ENCODE measurements at regions not wholly inside any gene's neighbourhood (a gene's known extent, or its start where the extent isn't known, plus 50 kb on each side); places are given as distances from the start of the nearest gene placed in this dataset.
A peak's percentile ranks its signal among the peaks of the same experiment; 100 is the strongest.

GRCh38 chr5:33321026-33321425 lies 119.7 kb upstream of the TARS1 start:
- peak; percentile 100 for DNase-seq (ENCODE audit: low read depth in 2 of 2)

- no peak for DNase-seq (ENCODE audit: low read depth in 2 of 2)
Measured at GRCh38 chr5:33322632-33323031, 118.1 kb upstream of the TARS1 start.

GRCh38 chr5:33324667-33325307 lies 116.0 kb upstream of the TARS1 start:
- DNase-seq (ENCODE audit: low read depth in 2 of 2) = no peak

- no peak for DNase-seq (ENCODE audit: low read depth in 2 of 2)
Measured at GRCh38 chr5:33328818-33329217, 111.9 kb upstream of the TARS1 start.

- DNase-seq (ENCODE audit: low read depth in 2 of 2) = no peak
Measured at GRCh38 chr5:33329891-33330290, 110.9 kb upstream of the TARS1 start.

- no peak for DNase-seq (ENCODE audit: low read depth in 2 of 2)
Measured at GRCh38 chr5:33330426-33330825, 110.3 kb upstream of the TARS1 start.

GRCh38 chr5:33330992-33331391 lies 109.8 kb upstream of the TARS1 start:
- DNase-seq (ENCODE audit: low read depth in 2 of 2) = no peak

- DNase-seq (ENCODE audit: low read depth in 2 of 2) = no peak
Measured at GRCh38 chr5:33332804-33333203, 108.0 kb upstream of the TARS1 start.

GRCh38 chr5:33334829-33335228 lies 105.9 kb upstream of the TARS1 start:
- no peak for DNase-seq (ENCODE audit: low read depth in 2 of 2)

GRCh38 chr5:33336891-33337636 lies 103.7 kb upstream of the TARS1 start:
- no peak for DNase-seq (ENCODE audit: low read depth in 2 of 2)

GRCh38 chr5:33337637-33337992 lies 103.2 kb upstream of the TARS1 start:
- no peak for DNase-seq (ENCODE audit: low read depth in 2 of 2)

- no peak for DNase-seq (ENCODE audit: low read depth in 2 of 2)
Measured at GRCh38 chr5:33338336-33339110, 102.2 kb upstream of the TARS1 start.

GRCh38 chr5:33339413-33339812 lies 101.4 kb upstream of the TARS1 start:
- DNase-seq (ENCODE audit: low read depth in 2 of 2) = no peak

GRCh38 chr5:33340195-33340594 lies 100.6 kb upstream of the TARS1 start:
- no peak for DNase-seq (ENCODE audit: low read depth in 2 of 2)

GRCh38 chr5:33341351-33341750 lies 99.4 kb upstream of the TARS1 start:
- no peak for DNase-seq (ENCODE audit: low read depth in 2 of 2)

GRCh38 chr5:33343676-33344327 lies 97.0 kb upstream of the TARS1 start:
- peak; percentile 84 to 86 for DNase-seq (ENCODE audit: low read depth in 2 of 2)

- no peak for DNase-seq (ENCODE audit: low read depth in 2 of 2)
Measured at GRCh38 chr5:33346534-33346933, 94.2 kb upstream of the TARS1 start.

GRCh38 chr5:33361781-33362180 lies 79.0 kb upstream of the TARS1 start:
- no peak for DNase-seq (ENCODE audit: low read depth in 2 of 2)

GRCh38 chr5:33362915-33363314 lies 77.8 kb upstream of the TARS1 start:
- no peak for DNase-seq (ENCODE audit: low read depth in 2 of 2)

- no peak for DNase-seq (ENCODE audit: low read depth in 2 of 2)
Measured at GRCh38 chr5:33363537-33363936, 77.2 kb upstream of the TARS1 start.

- DNase-seq (ENCODE audit: low read depth in 2 of 2) = no peak
Measured at GRCh38 chr5:33364406-33364805, 76.4 kb upstream of the TARS1 start.

GRCh38 chr5:33367416-33367815 lies 73.3 kb upstream of the TARS1 start:
- no peak for DNase-seq (ENCODE audit: low read depth in 2 of 2)

All from fibroblast of skin of left biceps (primary cell).